Activated T-cell treated with anti-CD3 and anti-CD28 coated beads, Interleukin-2, amount 50 U/mL, for 72 hours (primary cell): ENCODE measurements at regions not wholly inside any gene's neighbourhood (a gene's known extent, or its start where the extent isn't known, plus 50 kb on each side); places are given as distances from the start of the nearest gene placed in this dataset.

ENCODE experiments used
- ATAC-seq, 2 donors: fragments of 150-1000 bp; cut with Tn5 transposase; replicated peaks in 1 of 2; 2 replicates each; pipeline ENCODE4 v1.10.0; 2021; ENCODE audit warnings: moderate library complexity in 2 of 2, mild to moderate bottlenecking in 1 of 2
- DNase-seq, 2 donors: peaks; one replicate each; pipeline ENCODE4 v3.0.0; 2021 to 2022; ENCODE audit warnings: mixed read lengths in 1 of 2
- H3K27ac Mint-ChIP-seq: one replicate; pipeline ENCODE4 v1.8.0; 2022; ENCODE audit warnings: mild to moderate bottlenecking, moderate library complexity, mixed read lengths
- H3K27me3 Mint-ChIP-seq: one replicate; pipeline ENCODE4 v1.8.0; 2022; ENCODE audit warnings: low read depth, mixed read lengths
- H3K36me3 Mint-ChIP-seq, 2 donors: one replicate each; pipeline ENCODE4 v1.8.0; 2022; ENCODE audit warnings: mixed read lengths in 2 of 2, mild to moderate bottlenecking in 1 of 2; ENCODE audit not compliant: insufficient read depth in 2 of 2
- H3K4me1 Mint-ChIP-seq: one replicate; pipeline ENCODE4 v1.8.0; 2022; ENCODE audit warnings: low read depth, mixed read lengths
- H3K4me3 Mint-ChIP-seq, 2 donors: one replicate each; pipeline ENCODE4 v1.8.0; 2022; ENCODE audit warnings: mild to moderate bottlenecking in 2 of 2, mixed read lengths in 2 of 2, moderate library complexity in 2 of 2
- H3K9me3 Mint-ChIP-seq, 2 donors: one replicate each; pipeline ENCODE4 v1.8.0; 2022; ENCODE audit warnings: mixed read lengths in 2 of 2

DNA sequence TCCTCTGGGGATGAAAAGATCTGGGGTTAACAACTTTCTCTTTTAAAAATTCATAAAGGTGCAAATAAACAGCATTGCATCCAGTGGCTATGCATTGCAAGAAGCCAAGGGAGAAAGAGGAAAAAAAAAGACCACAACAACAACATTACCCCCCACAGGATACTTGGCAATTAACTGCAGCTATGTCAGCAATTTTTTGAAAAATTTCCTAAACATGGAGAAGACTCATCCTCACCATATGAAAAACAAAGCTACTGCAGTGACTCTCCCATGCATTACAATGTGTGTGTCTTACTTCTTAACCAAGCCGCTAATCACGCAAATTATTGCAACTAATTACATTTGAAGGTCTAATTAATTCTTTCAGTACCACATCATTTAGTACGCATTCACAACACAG is 309.8 kb upstream of the ZNF507 start:
- no peak overlapping the region for H3K4me3 Mint-ChIP-seq

DNA sequence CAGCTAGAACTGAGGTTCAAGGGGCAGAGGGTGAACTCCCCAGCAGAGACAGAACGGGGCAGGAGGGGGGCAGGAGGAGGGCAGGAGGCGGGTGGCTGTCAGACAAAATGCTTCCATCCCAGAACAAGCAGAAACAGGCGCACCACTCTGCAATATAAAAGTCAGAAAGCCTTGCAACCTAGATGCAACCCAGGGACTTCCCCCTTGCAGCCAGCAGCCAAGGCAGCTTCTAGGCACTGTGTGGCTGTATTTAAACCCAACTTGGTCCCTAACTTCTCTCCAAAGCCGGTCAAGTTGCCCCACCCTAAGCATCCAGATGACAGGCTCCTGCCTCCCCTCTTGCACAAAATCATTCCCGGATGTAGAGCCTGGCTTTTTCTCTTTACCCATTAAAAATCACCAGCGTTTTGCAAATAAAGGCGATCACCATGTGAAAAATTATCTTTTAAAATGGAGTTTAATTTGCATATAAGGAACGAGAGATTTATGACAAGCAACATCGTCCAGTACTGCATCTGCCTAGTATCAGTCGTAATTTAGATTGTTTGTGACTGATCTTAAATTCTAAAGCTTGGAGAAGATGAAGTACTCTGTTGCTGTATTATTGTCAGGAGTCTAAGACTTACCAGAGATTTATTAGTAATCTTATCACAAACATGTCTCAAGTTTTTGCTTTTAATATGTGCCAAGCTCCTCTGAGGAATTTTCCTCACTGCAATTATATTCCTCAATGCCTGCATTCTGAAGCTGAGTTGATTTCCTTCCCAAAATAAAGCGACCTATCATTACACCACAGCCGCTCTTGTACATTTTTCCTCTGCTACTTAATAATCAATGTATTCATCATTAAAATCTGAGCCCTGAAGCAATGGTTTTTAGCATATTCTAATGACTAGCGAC is 307.1 kb upstream of the ZNF507 start:
- H3K4me3 Mint-ChIP-seq = no peak overlapping the region
- peaks cover 30% of the 10 kb centered on the region for H3K27me3 Mint-ChIP-seq
- no peak for ATAC-seq
- H3K27ac Mint-ChIP-seq = no peak overlapping the region
- DNase-seq = no peak
- H3K4me1 Mint-ChIP-seq = no peaks in the 10 kb centered on the region
- no peaks in the 10 kb centered on the region for H3K9me3 Mint-ChIP-seq
- no peaks in the 10 kb centered on the region for H3K36me3 Mint-ChIP-seq

More for the DNA sequence above, 309.8 kb upstream of the ZNF507 start:
- H3K27ac Mint-ChIP-seq = no peak overlapping the region
- DNase-seq (no peak), ATAC-seq (no peak)
- H3K27me3 Mint-ChIP-seq = peaks cover 14% of the 10 kb centered on the region
- H3K36me3 Mint-ChIP-seq = no peaks in the 10 kb centered on the region
- H3K9me3 Mint-ChIP-seq = no peaks in the 10 kb centered on the region
- H3K4me1 Mint-ChIP-seq = no peaks in the 10 kb centered on the region

DNA sequence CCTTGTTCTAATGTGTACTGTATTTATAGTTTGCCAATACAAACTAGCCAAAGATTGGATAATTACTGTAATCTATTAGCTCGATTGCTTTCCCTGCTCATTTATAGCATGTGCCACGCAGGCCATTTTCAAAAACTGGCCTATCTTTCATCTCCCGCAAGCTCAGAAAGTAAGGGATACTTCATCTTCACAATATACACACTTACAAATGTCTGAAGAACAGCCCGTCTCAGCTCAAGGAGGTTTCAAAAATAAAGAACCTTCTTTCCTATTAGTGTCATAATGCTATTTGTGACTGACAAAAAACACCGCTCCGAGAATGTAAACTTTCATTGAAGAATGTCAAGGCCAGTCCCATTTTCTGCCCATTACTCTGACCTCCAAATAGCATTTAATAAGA is 306.4 kb upstream of the ZNF507 start:
- Mint-ChIP-seq H3K27ac (no peak overlapping the region), H3K4me1 (no peaks in the 10 kb centered on the region), H3K4me3 (no peak overlapping the region), H3K27me3 (peaks cover 36% of the 10 kb centered on the region), H3K9me3 (no peaks in the 10 kb centered on the region), H3K36me3 (no peaks in the 10 kb centered on the region)
- no peak for ATAC-seq
- no peak for DNase-seq

DNA sequence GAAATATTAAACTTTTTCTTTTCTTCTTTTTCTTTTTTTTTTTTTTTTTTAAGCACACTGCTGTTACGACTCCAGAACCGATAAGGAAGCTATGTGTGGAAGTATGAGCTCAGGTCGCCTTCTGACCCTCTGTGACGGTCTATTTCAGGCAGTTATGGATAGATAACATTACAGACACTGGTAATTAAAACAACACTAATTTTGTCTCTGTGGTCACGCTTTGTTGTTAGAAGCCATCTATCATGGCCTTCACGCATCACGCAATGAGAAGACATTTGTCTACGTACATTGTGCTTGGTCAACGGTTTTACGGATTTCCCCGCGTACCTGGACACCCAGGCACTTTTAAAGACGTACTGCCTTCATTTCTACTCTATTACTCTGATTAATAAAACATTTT is 306.0 kb upstream of the ZNF507 start:
- DNase-seq (no peak), ATAC-seq (no peak)
- no peak overlapping the region for H3K4me3 Mint-ChIP-seq
- H3K4me1 Mint-ChIP-seq = no peaks in the 10 kb centered on the region
- H3K9me3 Mint-ChIP-seq = no peaks in the 10 kb centered on the region
- no peaks in the 10 kb centered on the region for H3K36me3 Mint-ChIP-seq
- peaks cover 39% of the 10 kb centered on the region for H3K27me3 Mint-ChIP-seq
- no peak overlapping the region for H3K27ac Mint-ChIP-seq

DNA sequence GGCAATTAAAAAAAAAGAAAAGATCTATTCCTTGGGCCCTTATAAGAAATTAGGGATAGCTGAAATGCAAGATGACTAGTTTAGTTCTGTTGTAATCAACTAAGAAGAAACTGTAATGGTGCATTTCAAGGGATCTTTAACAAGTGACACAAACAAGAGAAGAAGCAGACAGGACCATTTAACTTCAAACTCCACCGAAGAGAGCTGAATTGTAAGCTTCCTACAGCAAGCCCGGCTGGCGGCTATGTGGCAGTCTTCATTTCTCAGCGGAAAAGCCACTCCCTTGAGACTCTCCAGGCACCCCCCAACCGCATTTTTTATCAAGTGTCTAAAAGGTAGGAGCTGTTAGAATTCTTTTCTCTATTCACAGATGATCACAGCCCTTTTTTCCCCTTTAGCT is 305.2 kb upstream of the ZNF507 start:
- H3K4me1 Mint-ChIP-seq = no peaks in the 10 kb centered on the region
- no peak for DNase-seq
- H3K9me3 Mint-ChIP-seq = no peaks in the 10 kb centered on the region
- H3K4me3 Mint-ChIP-seq = no peak overlapping the region
- H3K36me3 Mint-ChIP-seq = no peaks in the 10 kb centered on the region
- ATAC-seq = no peak
- peaks cover 39% of the 10 kb centered on the region for H3K27me3 Mint-ChIP-seq
- no peak overlapping the region for H3K27ac Mint-ChIP-seq

DNA sequence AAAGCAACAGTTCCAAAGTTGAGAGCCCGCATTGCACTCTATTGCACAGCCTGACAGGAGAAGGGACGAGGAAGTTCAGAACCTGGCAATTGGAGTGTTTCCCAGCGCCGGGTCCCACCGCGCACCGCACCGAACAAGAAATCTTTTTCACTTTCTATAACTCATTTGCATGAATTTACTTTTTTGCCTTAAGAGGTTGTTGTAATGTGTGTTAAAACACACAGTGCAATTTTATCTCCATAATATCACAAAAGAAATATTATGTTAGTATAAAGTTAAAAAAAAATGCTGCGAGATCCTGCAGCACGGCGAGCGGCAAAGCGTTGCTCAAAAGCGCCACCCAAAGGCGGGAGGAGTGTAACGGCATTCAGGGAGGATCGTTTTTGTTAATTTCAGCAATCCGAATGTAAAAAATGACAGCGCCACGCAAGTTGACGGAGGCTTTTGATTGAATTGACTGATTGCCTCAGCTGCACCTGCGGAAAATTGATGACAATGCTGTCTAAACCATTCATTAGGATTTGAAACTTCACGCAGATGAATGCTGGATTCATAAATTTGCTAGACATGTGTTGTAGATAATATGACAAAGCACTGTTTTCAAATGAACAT is 303.6 kb upstream of the ZNF507 start:
- Mint-ChIP-seq H3K4me3 (peak overlapping the region; percentile 29 to 42), H3K27ac (no peak overlapping the region), H3K27me3 (peaks cover 35% of the 10 kb centered on the region), H3K9me3 (no peaks in the 10 kb centered on the region), H3K36me3 (no peaks in the 10 kb centered on the region), H3K4me1 (no peaks in the 10 kb centered on the region)
- DNase-seq = peak; percentile 31 to 34
- no peak for ATAC-seq

DNA sequence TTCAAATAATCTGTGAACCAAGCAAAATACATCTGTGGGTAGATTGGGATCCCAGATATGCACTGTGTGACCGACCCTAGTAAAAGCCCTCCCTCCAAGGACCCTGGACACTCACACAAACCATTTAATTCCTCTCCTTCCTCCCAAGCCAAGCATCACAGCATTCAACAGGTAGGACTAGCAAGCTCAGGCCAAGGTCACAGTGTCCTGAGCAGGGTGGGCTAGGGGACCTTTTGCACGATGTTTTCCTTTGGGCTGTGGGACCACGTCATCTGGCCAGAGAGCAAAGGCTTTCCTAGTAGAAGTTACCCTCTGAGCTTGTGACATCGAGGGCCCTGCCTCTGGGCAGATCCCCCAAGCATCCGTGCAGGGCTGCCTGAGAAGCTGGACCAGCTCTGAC is 297.6 kb upstream of the ZNF507 start:
- no peaks in the 10 kb centered on the region for H3K4me1 Mint-ChIP-seq
- H3K9me3 Mint-ChIP-seq = no peaks in the 10 kb centered on the region
- peaks cover 23% of the 10 kb centered on the region for H3K27me3 Mint-ChIP-seq
- H3K4me3 Mint-ChIP-seq = no peak overlapping the region
- ATAC-seq (no peak), DNase-seq (no peak)
- no peak overlapping the region for H3K27ac Mint-ChIP-seq
- no peaks in the 10 kb centered on the region for H3K36me3 Mint-ChIP-seq

DNA sequence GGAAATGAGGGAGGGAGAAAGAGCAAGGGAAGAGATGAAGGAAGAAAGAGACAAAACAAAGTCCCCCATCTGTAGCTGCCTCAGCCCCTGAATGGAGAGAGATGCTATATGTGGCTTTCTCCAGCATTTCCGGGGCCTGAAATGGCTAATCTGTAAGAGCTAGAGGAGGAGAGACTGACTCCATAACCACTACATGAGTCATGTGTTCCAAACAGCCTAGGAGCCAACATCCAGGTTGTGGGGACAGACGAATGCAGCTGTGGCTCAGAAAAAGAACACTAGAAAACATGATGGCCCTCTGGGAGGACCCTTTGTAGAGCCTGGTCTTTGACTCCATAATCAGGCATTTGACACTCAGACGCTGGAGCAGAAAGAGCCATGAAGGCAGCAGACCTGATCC is 292.0 kb upstream of the ZNF507 start:
- Mint-ChIP-seq H3K9me3 (peaks cover 0 to 4% of the 10 kb centered on the region in 2 donors), H3K27ac (no peak overlapping the region), H3K36me3 (peaks cover 0 to 2% of the 10 kb centered on the region in 2 donors), H3K4me1 (no peaks in the 10 kb centered on the region), H3K4me3 (no peak overlapping the region), H3K27me3 (peaks cover 16% of the 10 kb centered on the region)
- no peak for ATAC-seq
- DNase-seq = no peak

DNA sequence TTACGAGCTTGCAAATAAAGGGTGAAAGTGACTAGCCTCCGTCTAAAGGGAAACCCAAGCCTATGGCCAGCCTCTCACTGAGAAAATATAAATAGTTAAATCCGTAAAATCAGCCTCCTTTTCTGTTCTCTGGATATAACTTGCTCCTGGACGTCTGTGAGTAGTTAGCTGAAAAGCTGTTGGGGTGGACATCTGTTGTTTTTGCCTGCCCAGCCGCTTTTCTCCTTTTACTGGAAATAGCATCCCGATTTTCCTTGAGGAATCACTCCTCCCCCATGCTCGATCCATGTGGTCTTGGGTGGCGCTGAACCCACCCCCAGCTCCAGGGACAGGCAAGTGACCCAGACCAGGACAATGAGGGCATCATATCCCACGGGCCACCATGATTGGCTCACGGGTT is 291.5 kb upstream of the ZNF507 start:
- Mint-ChIP-seq H3K36me3 (peaks cover 0 to 2% of the 10 kb centered on the region in 2 donors), H3K4me3 (no peak overlapping the region), H3K27me3 (peaks cover 16% of the 10 kb centered on the region), H3K9me3 (peaks cover 0 to 4% of the 10 kb centered on the region in 2 donors), H3K27ac (no peak overlapping the region), H3K4me1 (no peaks in the 10 kb centered on the region)
- no peak for DNase-seq
- ATAC-seq = no peak

DNA sequence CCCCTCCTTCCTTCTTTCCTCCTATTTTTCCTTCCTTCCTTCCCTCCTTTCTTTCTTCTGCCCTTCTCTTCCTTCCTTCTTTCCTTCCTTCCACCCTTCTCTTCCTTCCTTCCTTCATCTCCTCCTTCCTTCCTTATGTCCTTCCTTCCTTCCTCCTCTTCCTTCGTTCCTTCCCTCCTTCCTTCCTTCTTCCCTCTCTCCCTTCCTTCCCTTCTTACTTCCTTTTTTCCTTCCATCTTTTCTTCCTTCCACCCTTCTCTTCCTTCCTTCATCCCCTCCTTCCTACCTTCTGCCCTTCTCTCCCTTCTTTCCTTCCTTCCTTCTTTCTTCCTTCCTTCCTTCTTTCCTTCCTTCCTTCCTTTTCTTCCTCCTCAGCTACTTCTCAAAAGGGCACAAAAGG is 287.3 kb upstream of the ZNF507 start:
- DNase-seq (no peak), ATAC-seq (no peak)
- H3K36me3 Mint-ChIP-seq = peaks cover 0 to under 1% of the 10 kb centered on the region in 2 donors
- no peaks in the 10 kb centered on the region for H3K4me1 Mint-ChIP-seq
- no peak overlapping the region for H3K4me3 Mint-ChIP-seq
- H3K27ac Mint-ChIP-seq = no peak overlapping the region
- H3K9me3 Mint-ChIP-seq = peaks cover 0 to 3% of the 10 kb centered on the region in 2 donors
- H3K27me3 Mint-ChIP-seq = peaks cover 4% of the 10 kb centered on the region

DNA sequence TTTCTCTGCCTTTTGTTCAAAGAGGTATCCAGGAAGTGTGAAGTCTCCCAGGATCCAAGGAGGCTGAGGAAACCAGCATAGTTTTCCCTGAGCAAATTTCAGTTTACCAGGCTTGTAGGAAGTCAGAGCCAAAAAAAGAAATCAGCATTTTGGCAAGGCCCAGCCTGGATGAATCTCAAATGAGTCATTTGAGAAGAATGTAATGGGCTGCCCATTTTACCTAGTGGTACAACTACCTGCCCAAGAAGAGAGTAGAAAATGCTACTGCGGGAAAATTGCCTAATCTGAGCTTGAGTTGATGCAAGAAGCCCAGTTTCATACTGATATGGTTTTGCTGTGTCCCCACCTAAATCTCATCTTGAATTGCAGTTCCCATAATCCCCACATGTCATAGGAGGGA is 284.1 kb upstream of the ZNF507 start:
- no peak for ATAC-seq
- Mint-ChIP-seq H3K36me3 (no peaks in the 10 kb centered on the region), H3K9me3 (peaks cover 0 to 3% of the 10 kb centered on the region in 2 donors)

DNA sequence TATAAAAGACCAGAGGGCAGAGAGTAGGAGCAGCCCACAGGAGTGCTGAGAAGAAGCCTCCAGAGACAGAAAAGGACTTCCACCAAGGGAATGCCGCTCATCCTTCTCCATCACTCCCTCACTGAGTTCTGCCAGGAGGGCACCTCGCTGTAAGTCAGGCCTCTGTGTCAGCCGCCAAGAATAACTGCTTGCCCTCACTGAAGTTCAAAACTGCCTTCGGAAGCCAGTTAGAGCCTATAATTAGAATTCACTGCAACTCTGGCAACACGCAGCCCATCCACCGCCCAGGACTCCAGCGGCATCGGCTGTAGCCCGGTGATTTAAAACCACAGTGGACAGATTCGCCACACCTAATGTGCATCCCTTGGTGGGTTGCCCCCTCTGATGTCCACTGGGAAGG is 281.8 kb upstream of the ZNF507 start:
- Mint-ChIP-seq H3K36me3 (no peaks in the 10 kb centered on the region), H3K4me3 (no peak overlapping the region), H3K4me1 (no peaks in the 10 kb centered on the region), H3K27ac (no peak overlapping the region), H3K27me3 (no peaks in the 10 kb centered on the region), H3K9me3 (peaks cover 0 to 1% of the 10 kb centered on the region in 2 donors)
- no peak for ATAC-seq
- no peak for DNase-seq

More for the DNA sequence above, 284.1 kb upstream of the ZNF507 start:
- Mint-ChIP-seq H3K4me1 (no peaks in the 10 kb centered on the region), H3K27me3 (no peaks in the 10 kb centered on the region), H3K27ac (no peak overlapping the region), H3K4me3 (no peak overlapping the region)
- no peak for DNase-seq

DNA sequence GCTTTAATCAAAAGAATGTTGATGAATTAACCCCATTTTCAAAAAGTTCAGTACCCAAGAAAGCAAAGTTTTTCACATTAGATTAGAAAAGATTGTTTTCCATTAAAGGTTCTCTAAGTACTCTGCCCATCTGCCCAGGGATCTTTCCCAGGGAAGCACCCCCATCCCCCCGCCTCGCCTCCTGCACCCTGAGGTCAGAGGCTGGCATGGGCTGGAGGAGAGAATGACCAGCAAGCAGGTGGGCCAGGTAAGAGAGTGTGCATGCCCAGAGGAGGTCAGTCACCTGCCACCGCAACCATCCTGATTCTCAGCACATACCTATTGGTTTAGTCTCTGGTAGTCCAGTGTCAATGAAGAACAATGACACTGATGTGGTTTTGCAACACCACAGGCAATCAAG is 279.4 kb upstream of the ZNF507 start:
- Mint-ChIP-seq H3K27ac (no peak overlapping the region), H3K27me3 (no peaks in the 10 kb centered on the region), H3K4me1 (no peaks in the 10 kb centered on the region), H3K4me3 (no peak overlapping the region), H3K9me3 (no peaks in the 10 kb centered on the region), H3K36me3 (no peaks in the 10 kb centered on the region)
- no peak for ATAC-seq
- no peak for DNase-seq
